SK-N-SH (cell line): ENCODE measurements at regions not wholly inside any gene's neighbourhood (a gene's known extent, or its start where the extent isn't known, plus 50 kb on each side); places are given as distances from the start of the nearest gene placed in this dataset.

Experiments
- EP300 ChIP-seq, 2 experiments: IDR thresholded peaks; 2 replicates each; pipeline versions ENCODE4 v1.4.0 to v1.6.1; 2012; ENCODE audit warnings: borderline replicate concordance in 1 of 2, low read depth in 1 of 2, low read length in 1 of 2
- EZH2phosphoT487 ChIP-seq: fragments of 200-600 bp; sonication (generic); IDR thresholded peaks from 2 replicates; pipeline ENCODE4 v1.6.1; 2017; ENCODE audit warnings: low read depth, mixed run types, mild to moderate bottlenecking, antibody characterized with exemption, moderate library complexity, borderline replicate concordance
- MEF2A ChIP-seq: IDR thresholded peaks from 2 replicates; pipeline ENCODE4 v1.4.0; 2012; ENCODE audit warnings: low read depth, borderline replicate concordance
- POLR2AphosphoS5 ChIP-seq: IDR thresholded peaks from 2 replicates; pipeline ENCODE4 v1.6.1; 2012; ENCODE audit warnings: low read depth, low read length
- RAD21 ChIP-seq: IDR thresholded peaks from 2 replicates; pipeline ENCODE4 v1.6.1; 2012; ENCODE audit warnings: mild to moderate bottlenecking, low read length
- RCOR1 ChIP-seq: fragments of 150-350 bp; IDR thresholded peaks from 2 replicates; pipeline ENCODE4 v1.6.1; 2017; ENCODE audit warnings: antibody characterized with exemption, low read length
- RFX5 ChIP-seq: IDR thresholded peaks from 2 replicates; pipeline ENCODE4 v1.6.1; 2012; ENCODE audit warnings: mild to moderate bottlenecking, improper control_type of control experiment, low read length
- RXRA ChIP-seq: IDR thresholded peaks from 2 replicates; pipeline ENCODE4 v1.4.0; 2012; ENCODE audit warnings: low read depth, mild to moderate bottlenecking, borderline replicate concordance
- SMC3 ChIP-seq: IDR thresholded peaks from 2 replicates; pipeline ENCODE4 v1.6.1; 2012; ENCODE audit warnings: low read depth, low read length, improper control_type of control experiment
- TEAD4 ChIP-seq: IDR thresholded peaks from 2 replicates; pipeline ENCODE4 v1.4.0; 2012; ENCODE audit warnings: mild to moderate bottlenecking, borderline replicate concordance; ENCODE audit not compliant: insufficient read depth
- YY1 ChIP-seq: IDR thresholded peaks from 2 replicates; pipeline ENCODE4 v1.4.0; 2012; ENCODE audit warnings: low read depth, mild to moderate bottlenecking
- TF ChIP-seq, protein P1 (sequence below): fragments of 200-600 bp; sonication (generic); IDR thresholded peaks from 2 replicates; pipeline ENCODE4 v1.6.1; 2017; ENCODE audit warnings: antibody characterized with exemption, mild to moderate bottlenecking, moderate library complexity

DNA sequence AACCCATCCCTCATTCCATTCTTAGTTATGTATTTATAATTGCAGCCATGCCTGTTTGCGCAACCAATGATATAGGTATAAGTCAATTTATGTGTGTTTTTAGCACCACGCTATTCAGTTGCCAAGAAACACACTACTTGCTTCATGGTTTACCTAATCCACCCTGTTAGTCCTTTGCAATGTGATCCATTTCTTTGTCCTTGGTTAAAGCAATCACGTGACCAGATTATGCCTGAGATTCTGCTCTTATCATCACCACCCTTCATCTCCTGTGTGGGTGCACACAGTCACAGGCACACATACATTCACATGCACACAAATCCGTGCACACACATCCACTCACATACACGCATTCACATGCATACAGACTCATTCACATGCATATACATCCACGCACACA lies 52.3 kb upstream of the KCNA5 start:
- TF ChIP-seq YY1 = no peak
- no peak for TF ChIP-seq EP300 (IDR thresholded peaks at IDR 0.05; ENCODE audit: borderline replicate concordance in 1 of 2, low read depth in 1 of 2, low read length in 1 of 2)
- TF ChIP-seq, protein P1, sequence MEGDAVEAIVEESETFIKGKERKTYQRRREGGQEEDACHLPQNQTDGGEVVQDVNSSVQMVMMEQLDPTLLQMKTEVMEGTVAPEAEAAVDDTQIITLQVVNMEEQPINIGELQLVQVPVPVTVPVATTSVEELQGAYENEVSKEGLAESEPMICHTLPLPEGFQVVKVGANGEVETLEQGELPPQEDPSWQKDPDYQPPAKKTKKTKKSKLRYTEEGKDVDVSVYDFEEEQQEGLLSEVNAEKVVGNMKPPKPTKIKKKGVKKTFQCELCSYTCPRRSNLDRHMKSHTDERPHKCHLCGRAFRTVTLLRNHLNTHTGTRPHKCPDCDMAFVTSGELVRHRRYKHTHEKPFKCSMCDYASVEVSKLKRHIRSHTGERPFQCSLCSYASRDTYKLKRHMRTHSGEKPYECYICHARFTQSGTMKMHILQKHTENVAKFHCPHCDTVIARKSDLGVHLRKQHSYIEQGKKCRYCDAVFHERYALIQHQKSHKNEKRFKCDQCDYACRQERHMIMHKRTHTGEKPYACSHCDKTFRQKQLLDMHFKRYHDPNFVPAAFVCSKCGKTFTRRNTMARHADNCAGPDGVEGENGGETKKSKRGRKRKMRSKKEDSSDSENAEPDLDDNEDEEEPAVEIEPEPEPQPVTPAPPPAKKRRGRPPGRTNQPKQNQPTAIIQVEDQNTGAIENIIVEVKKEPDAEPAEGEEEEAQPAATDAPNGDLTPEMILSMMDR = no peak
- no peak for TF ChIP-seq MEF2A
- no peak for TF ChIP-seq RAD21
- no peak for TF ChIP-seq RFX5
- no peak for TF ChIP-seq TEAD4
- no peak for TF ChIP-seq EZH2phosphoT487
- TF ChIP-seq RCOR1 = no peak
- TF ChIP-seq SMC3 = no peak
- no peak for TF ChIP-seq POLR2AphosphoS5
- no peak for TF ChIP-seq RXRA
